SK-N-SH treated with all-trans-retinoic acid at 6 μM for 48 hours (cell line): ENCODE measurements at regions not wholly inside any gene's neighbourhood (a gene's known extent, or its start where the extent isn't known, plus 50 kb on each side); places are given as distances from the start of the nearest gene placed in this dataset.

ENCODE experiments used
- ATAC-seq: fragments of 200-7000 bp; cut with Tn5 transposase; 3 replicates; pipeline ENCODE4 v1.9.1; 2020; ENCODE audit warnings: mild to moderate bottlenecking, moderate library complexity
- ARNTL ChIP-seq: fragments of 450-650 bp; formaldehyde crosslinking; IDR thresholded peaks from 2 replicates; pipeline ENCODE4 v1.5.0; 2020; ENCODE audit warnings: low read depth, mild to moderate bottlenecking, moderate library complexity, borderline replicate concordance
- BACH2 ChIP-seq: fragments of 250-450 bp; sonication (Bioruptor Pico); IDR thresholded peaks from 2 replicates; pipeline ENCODE4 v1.9.0; 2021; ENCODE audit warnings: mild to moderate bottlenecking, borderline replicate concordance
- CSDC2 ChIP-seq: fragments of 250-450 bp; sonication (Bioruptor Pico); IDR thresholded peaks from 2 replicates; pipeline ENCODE4 v1.5.0; 2020; ENCODE audit warnings: mild to moderate bottlenecking, moderate library complexity
- GLIS3 ChIP-seq: fragments of 250-450 bp; sonication (Bioruptor Pico); IDR thresholded peaks from 2 replicates; pipeline ENCODE4 v1.5.0; 2020; ENCODE audit warnings: mild to moderate bottlenecking, moderate library complexity
- OSR1 ChIP-seq: fragments of 250-450 bp; sonication (Bioruptor Pico); IDR thresholded peaks from 2 replicates; pipeline ENCODE4 v1.8.0; 2022; ENCODE audit warnings: moderate library complexity, mild to moderate bottlenecking, inconsistent platforms
- RARB ChIP-seq: fragments of 250-450 bp; sonication (Bioruptor Pico); IDR thresholded peaks from 2 replicates; pipeline ENCODE4 v1.8.0; 2021; ENCODE audit warnings: mild to moderate bottlenecking, moderate library complexity
- TCF4 ChIP-seq: fragments of 250-450 bp; sonication (Bioruptor Pico); IDR thresholded peaks from 2 replicates; pipeline ENCODE4 v1.8.0; 2021; ENCODE audit warnings: mild to moderate bottlenecking, moderate library complexity, borderline replicate concordance
- ZC3H10 ChIP-seq: fragments of 250-450 bp; sonication (Bioruptor Pico); IDR thresholded peaks from 2 replicates; pipeline ENCODE4 v1.5.1; 2021; ENCODE audit warnings: mild to moderate bottlenecking, moderate library complexity
- ZFP30 ChIP-seq: fragments of 450-650 bp; formaldehyde crosslinking; IDR thresholded peaks from 2 replicates; pipeline ENCODE4 v1.5.0; 2022; ENCODE audit warnings: mild to moderate bottlenecking, moderate library complexity
- ZNF565 ChIP-seq: fragments of 450-650 bp; formaldehyde crosslinking; conservative IDR thresholded peaks from 2 replicates; pipeline ENCODE4 v1.5.0; 2020; ENCODE audit warnings: low read depth, mild to moderate bottlenecking, moderate library complexity
- ZNF8 ChIP-seq: fragments of 450-650 bp; formaldehyde crosslinking; IDR thresholded peaks from 2 replicates; pipeline ENCODE4 v1.5.0; 2020; ENCODE audit warnings: mild to moderate bottlenecking, moderate library complexity
- TF ChIP-seq, protein P1 (sequence below): fragments of 250-450 bp; sonication (Bioruptor Pico); IDR thresholded peaks from 2 replicates; pipeline ENCODE4 v1.8.0; 2020; ENCODE audit warnings: mild to moderate bottlenecking, moderate library complexity, borderline replicate concordance
- TF ChIP-seq, protein P2 (sequence below): fragments of 250-450 bp; sonication (Bioruptor Pico); IDR thresholded peaks from 2 replicates; pipeline ENCODE4 v1.8.0; 2021; ENCODE audit warnings: low read depth, mild to moderate bottlenecking, moderate library complexity, borderline replicate concordance
- TF ChIP-seq, protein P3 (sequence below): fragments of 250-450 bp; sonication (Bioruptor Pico); IDR thresholded peaks from 2 replicates; pipeline ENCODE4 v1.5.0; 2020; ENCODE audit warnings: mild to moderate bottlenecking, moderate library complexity
- TF ChIP-seq, protein P4 (sequence below): fragments of 250-450 bp; sonication (Bioruptor Pico); IDR thresholded peaks from 2 replicates; pipeline ENCODE4 v1.5.1; 2021; ENCODE audit warnings: mild to moderate bottlenecking, moderate library complexity
- TF ChIP-seq, protein P5 (sequence below): fragments of 250-450 bp; sonication (Bioruptor Pico); IDR thresholded peaks from 2 replicates; pipeline ENCODE4 v1.5.1; 2020; ENCODE audit warnings: low read depth, mild to moderate bottlenecking, moderate library complexity

DNA sequence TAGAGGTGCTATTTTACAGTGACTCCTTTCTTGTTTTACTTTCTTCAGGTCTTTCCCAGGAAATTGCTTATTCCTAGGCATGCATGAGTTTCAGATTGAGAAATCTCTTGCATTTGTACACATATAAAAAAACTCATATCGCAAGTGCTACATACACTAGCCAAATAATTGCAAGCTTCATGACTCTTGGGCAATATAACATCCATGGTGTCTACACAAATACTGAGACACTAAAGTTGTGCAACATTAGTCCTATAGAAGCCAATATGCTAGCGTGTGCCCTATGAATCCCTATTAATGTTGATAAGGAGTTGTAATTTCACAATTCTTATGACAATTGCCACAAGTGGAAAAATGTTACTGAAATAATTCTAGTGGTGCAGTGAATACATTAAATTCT, 591.0 kb downstream of the ADGRL2 start:
- no peak for ATAC-seq
- TF ChIP-seq, protein P1, sequence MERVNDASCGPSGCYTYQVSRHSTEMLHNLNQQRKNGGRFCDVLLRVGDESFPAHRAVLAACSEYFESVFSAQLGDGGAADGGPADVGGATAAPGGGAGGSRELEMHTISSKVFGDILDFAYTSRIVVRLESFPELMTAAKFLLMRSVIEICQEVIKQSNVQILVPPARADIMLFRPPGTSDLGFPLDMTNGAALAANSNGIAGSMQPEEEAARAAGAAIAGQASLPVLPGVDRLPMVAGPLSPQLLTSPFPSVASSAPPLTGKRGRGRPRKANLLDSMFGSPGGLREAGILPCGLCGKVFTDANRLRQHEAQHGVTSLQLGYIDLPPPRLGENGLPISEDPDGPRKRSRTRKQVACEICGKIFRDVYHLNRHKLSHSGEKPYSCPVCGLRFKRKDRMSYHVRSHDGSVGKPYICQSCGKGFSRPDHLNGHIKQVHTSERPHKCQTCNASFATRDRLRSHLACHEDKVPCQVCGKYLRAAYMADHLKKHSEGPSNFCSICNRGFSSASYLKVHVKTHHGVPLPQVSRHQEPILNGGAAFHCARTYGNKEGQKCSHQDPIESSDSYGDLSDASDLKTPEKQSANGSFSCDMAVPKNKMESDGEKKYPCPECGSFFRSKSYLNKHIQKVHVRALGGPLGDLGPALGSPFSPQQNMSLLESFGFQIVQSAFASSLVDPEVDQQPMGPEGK (CRISPR knock-in tag), result no peak
- TF ChIP-seq, protein P2, sequence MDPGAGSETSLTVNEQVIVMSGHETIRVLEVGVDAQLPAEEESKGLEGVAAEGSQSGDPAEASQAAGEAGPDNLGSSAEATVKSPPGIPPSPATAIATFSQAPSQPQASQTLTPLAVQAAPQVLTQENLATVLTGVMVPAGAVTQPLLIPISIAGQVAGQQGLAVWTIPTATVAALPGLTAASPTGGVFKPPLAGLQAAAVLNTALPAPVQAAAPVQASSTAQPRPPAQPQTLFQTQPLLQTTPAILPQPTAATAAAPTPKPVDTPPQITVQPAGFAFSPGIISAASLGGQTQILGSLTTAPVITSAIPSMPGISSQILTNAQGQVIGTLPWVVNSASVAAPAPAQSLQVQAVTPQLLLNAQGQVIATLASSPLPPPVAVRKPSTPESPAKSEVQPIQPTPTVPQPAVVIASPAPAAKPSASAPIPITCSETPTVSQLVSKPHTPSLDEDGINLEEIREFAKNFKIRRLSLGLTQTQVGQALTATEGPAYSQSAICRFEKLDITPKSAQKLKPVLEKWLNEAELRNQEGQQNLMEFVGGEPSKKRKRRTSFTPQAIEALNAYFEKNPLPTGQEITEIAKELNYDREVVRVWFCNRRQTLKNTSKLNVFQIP, result no peak

DNA sequence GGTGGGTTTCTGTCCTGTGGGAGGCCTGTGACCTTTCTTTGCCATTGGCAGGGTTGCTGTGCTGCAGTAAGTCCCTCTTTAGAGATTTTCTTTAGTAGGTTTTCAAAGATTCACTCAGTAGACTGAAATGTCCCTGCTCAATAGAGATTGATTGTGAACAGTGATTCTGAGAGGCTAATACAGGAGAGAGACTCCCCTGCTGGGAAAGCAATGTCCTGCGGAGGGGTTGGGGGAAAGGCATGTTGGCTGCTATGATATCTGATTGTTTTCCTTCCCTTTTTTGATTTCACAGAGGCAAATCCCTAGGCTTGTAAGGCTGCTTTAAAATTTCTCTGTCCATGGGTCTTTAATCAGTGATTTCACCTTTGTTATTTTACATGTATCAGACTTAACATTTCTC, 589.9 kb downstream of the ADGRL2 start:
- ATAC-seq, result no peak
- TF ChIP-seq TCF4 (CRISPR knock-in tag), result no peak

DNA sequence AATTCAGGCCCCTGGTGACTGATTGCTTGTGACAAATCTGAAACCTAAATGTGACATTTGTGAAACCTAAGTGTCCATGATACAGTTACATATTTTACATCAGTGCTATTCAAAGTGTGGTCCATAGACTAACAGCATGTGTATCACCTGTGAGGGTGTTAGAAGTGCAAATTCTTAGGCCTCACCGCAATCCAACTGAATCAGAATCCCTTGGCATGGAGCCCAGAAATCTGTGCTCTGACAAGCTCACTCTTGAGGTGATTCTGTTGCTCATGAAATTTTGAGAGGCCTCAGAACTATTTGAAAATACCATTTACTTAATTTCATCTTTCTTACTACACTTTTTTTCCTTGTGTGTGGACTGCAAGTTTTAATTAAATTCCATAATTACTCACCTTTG, 587.9 kb downstream of the ADGRL2 start:
- no peak for ATAC-seq
- no peak for TF ChIP-seq ZNF565 (CRISPR knock-in tag)
- TF ChIP-seq, protein P3, sequence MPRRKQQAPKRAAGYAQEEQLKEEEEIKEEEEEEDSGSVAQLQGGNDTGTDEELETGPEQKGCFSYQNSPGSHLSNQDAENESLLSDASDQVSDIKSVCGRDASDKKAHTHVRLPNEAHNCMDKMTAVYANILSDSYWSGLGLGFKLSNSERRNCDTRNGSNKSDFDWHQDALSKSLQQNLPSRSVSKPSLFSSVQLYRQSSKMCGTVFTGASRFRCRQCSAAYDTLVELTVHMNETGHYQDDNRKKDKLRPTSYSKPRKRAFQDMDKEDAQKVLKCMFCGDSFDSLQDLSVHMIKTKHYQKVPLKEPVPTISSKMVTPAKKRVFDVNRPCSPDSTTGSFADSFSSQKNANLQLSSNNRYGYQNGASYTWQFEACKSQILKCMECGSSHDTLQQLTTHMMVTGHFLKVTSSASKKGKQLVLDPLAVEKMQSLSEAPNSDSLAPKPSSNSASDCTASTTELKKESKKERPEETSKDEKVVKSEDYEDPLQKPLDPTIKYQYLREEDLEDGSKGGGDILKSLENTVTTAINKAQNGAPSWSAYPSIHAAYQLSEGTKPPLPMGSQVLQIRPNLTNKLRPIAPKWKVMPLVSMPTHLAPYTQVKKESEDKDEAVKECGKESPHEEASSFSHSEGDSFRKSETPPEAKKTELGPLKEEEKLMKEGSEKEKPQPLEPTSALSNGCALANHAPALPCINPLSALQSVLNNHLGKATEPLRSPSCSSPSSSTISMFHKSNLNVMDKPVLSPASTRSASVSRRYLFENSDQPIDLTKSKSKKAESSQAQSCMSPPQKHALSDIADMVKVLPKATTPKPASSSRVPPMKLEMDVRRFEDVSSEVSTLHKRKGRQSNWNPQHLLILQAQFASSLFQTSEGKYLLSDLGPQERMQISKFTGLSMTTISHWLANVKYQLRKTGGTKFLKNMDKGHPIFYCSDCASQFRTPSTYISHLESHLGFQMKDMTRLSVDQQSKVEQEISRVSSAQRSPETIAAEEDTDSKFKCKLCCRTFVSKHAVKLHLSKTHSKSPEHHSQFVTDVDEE, result no peak
- TF ChIP-seq ARNTL (CRISPR knock-in tag), result no peak
- TF ChIP-seq GLIS3, result no peak
- TF ChIP-seq, protein P4, sequence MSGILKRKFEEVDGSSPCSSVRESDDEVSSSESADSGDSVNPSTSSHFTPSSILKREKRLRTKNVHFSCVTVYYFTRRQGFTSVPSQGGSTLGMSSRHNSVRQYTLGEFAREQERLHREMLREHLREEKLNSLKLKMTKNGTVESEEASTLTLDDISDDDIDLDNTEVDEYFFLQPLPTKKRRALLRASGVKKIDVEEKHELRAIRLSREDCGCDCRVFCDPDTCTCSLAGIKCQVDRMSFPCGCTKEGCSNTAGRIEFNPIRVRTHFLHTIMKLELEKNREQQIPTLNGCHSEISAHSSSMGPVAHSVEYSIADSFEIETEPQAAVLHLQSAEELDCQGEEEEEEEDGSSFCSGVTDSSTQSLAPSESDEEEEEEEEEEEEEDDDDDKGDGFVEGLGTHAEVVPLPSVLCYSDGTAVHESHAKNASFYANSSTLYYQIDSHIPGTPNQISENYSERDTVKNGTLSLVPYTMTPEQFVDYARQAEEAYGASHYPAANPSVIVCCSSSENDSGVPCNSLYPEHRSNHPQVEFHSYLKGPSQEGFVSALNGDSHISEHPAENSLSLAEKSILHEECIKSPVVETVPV (CRISPR knock-in tag), result no peak
- TF ChIP-seq RARB (CRISPR knock-in tag), result no peak
- TF ChIP-seq, protein P1 (CRISPR knock-in tag), result no peak
- TF ChIP-seq ZNF8 (CRISPR knock-in tag), result no peak
- TF ChIP-seq CSDC2, result no peak
- TF ChIP-seq TCF4 (CRISPR knock-in tag), result no peak

DNA sequence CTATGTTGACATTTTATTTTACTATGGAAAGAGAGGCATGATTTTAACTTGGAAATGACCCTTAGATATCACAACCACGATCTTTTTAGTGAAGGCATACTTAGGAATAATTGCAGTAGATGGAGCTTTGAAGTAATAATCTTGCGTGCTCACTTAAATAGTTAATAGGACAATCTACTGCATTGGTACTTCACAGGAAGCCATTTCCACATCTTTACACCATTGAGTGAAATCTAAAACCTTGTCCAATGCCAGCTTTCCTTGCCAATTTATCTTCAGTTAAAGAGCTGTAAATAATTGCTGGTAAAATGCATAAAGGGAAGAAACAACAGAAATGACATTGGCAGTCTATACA, 586.3 kb downstream of the ADGRL2 start:
- ATAC-seq, result no peak
- TF ChIP-seq ARNTL (CRISPR knock-in tag) (no peak), RARB (CRISPR knock-in tag) (no peak), OSR1 (CRISPR knock-in tag) (no peak), ZNF565 (CRISPR knock-in tag) (no peak), ZNF8 (CRISPR knock-in tag) (no peak), TCF4 (CRISPR knock-in tag) (no peak), BACH2 (CRISPR knock-in tag) (no peak), ZC3H10 (CRISPR knock-in tag) (no peak), ZFP30 (CRISPR knock-in tag) (no peak)
- TF ChIP-seq, protein P4 (CRISPR knock-in tag), result no peak
- TF ChIP-seq, protein P5, sequence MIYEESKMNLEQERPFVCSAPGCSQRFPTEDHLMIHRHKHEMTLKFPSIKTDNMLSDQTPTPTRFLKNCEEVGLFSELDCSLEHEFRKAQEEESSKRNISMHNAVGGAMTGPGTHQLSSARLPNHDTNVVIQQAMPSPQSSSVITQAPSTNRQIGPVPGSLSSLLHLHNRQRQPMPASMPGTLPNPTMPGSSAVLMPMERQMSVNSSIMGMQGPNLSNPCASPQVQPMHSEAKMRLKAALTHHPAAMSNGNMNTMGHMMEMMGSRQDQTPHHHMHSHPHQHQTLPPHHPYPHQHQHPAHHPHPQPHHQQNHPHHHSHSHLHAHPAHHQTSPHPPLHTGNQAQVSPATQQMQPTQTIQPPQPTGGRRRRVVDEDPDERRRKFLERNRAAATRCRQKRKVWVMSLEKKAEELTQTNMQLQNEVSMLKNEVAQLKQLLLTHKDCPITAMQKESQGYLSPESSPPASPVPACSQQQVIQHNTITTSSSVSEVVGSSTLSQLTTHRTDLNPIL (CRISPR knock-in tag), result no peak
- TF ChIP-seq, protein P3, result no peak
- TF ChIP-seq, protein P1 (CRISPR knock-in tag), result no peak
